ENCODE measurements at regions not wholly inside any gene's neighbourhood (a gene's known extent, or its start where the extent isn't known, plus 50 kb on each side); places are given as distances from the start of the nearest gene placed in this dataset.
"Not testable (repeated sequence)": the region's sequence is repeated elsewhere in the genome, so short reads cannot be mapped to it uniquely, and the experiment has no call there.

- FAIRE-seq: no peak
These were observed 386.0 kb downstream of the RPS24 start for GRCh38 chr10:78419481-78420265.

GRCh38 chr10:78420946-78421735 is 387.5 kb downstream of the RPS24 start:
- FAIRE-seq: no peak

GRCh38 chr10:78424050-78424449 is 390.4 kb downstream of the RPS24 start:
- not testable (repeated sequence) for FAIRE-seq

- FAIRE-seq: no peak
These were observed 391.1 kb downstream of the RPS24 start for GRCh38 chr10:78424723-78425122.

GRCh38 chr10:78426181-78426580 is 392.5 kb downstream of the RPS24 start:
- no peak for FAIRE-seq

- no peak for FAIRE-seq
These were observed 393.9 kb downstream of the RPS24 start for GRCh38 chr10:78427497-78428031.

- FAIRE-seq: no peak
These were observed 394.9 kb downstream of the RPS24 start for GRCh38 chr10:78428579-78428978.

GRCh38 chr10:78429984-78430383 is 396.3 kb downstream of the RPS24 start:
- FAIRE-seq: no peak

- no peak for FAIRE-seq
These were observed 398.9 kb downstream of the RPS24 start for GRCh38 chr10:78432583-78432982.

- FAIRE-seq: no peak
These were observed 399.5 kb downstream of the RPS24 start for GRCh38 chr10:78433076-78433595.

- FAIRE-seq: no peak
These were observed 400.3 kb downstream of the RPS24 start for GRCh38 chr10:78433766-78434535.

GRCh38 chr10:78434886-78435285 is 401.2 kb downstream of the RPS24 start:
- no peak for FAIRE-seq

GRCh38 chr10:78435484-78436221 is 402.0 kb downstream of the RPS24 start:
- no peak for FAIRE-seq

- FAIRE-seq: no peak
These were observed 402.5 kb downstream of the RPS24 start for GRCh38 chr10:78436222-78436573.

- no peak for FAIRE-seq
These were observed 403.2 kb downstream of the RPS24 start for GRCh38 chr10:78436706-78437406.

- no peak for FAIRE-seq
These were observed 403.7 kb downstream of the RPS24 start for GRCh38 chr10:78437407-78437768.

- FAIRE-seq: no peak
These were observed 404.6 kb downstream of the RPS24 start for GRCh38 chr10:78437998-78438906.

- no peak for FAIRE-seq
These were observed 405.5 kb downstream of the RPS24 start for GRCh38 chr10:78438907-78439809.

GRCh38 chr10:78441010-78441409 is 407.3 kb downstream of the RPS24 start:
- no peak for FAIRE-seq

All from endometrium (tissue), 2 donors.